Thyroid gland (tissue), 4 donors: ENCODE measurements at regions not wholly inside any gene's neighbourhood (a gene's known extent, or its start where the extent isn't known, plus 50 kb on each side); places are given as distances from the start of the nearest gene placed in this dataset.

Experiments
- DNase-seq, 2 donors: peaks; one replicate each; pipeline ENCODE4 v3.0.0-alpha.2; 2019
- H3K27ac ChIP-seq, 3 donors: fragments of 200-600 bp; sonication (generic); 1 replicate in 2 of 3; 2 replicates in 1 of 3; pipeline ENCODE4 v1.5.1; 2016 to 2019; ENCODE audit warnings: mild to moderate bottlenecking in 1 of 3, moderate library complexity in 1 of 3
- H3K27me3 ChIP-seq: fragments of 200-600 bp; sonication (generic); one replicate; pipeline ENCODE4 v1.5.1; 2019
- H3K36me3 ChIP-seq, 2 donors: fragments of 200-600 bp; sonication (generic); one replicate each; pipeline ENCODE4 v1.5.1; 2016 to 2019
- H3K4me1 ChIP-seq, 2 donors: fragments of 200-600 bp; sonication (generic); one replicate each; pipeline ENCODE4 v1.5.1; 2017 to 2019
- H3K4me3 ChIP-seq, 3 donors: fragments of 200-600 bp; sonication (generic); replicated peaks in 1 of 3; 1 replicate in 2 of 3; 2 replicates in 1 of 3; pipeline ENCODE4 v1.5.1; 2016; ENCODE audit warnings: mild to moderate bottlenecking in 1 of 3
- H3K9me3 ChIP-seq: fragments of 200-600 bp; sonication (generic); one replicate; pipeline ENCODE4 v1.5.1; 2017
- CTCF ChIP-seq, 6 experiments: fragments of 200-600 bp in 3 of 6; fragments of 450-650 bp in 3 of 6; sonication (generic) in 3 of 6; IDR thresholded peaks; one replicate each; pipeline ENCODE4 v1.5.1; 2016 to 2019; ENCODE audit warnings: antibody characterized with exemption in 6 of 6, mild to moderate bottlenecking in 2 of 6, inconsistent platforms in 1 of 6, moderate library complexity in 1 of 6
- POLR2A ChIP-seq, 2 donors: fragments of 450-650 bp; IDR thresholded peaks; one replicate each; pipeline ENCODE4 v1.6.1; 2017; ENCODE audit warnings: antibody characterized with exemption in 2 of 2, mild to moderate bottlenecking in 2 of 2, moderate library complexity in 1 of 2
- WGBS, 2 donors: methylation state at CpG; one replicate each; pipeline ENCODE4 v1.1.5; 2017; 5-methylcytosine and 5-hydroxymethylcytosine counted together
- intact Hi-C: fragments of 100-400 bp; cut with DNase I; formaldehyde crosslinking; loops from one replicate; pipeline ENCODE4 v1.15.1; 2023

DNA sequence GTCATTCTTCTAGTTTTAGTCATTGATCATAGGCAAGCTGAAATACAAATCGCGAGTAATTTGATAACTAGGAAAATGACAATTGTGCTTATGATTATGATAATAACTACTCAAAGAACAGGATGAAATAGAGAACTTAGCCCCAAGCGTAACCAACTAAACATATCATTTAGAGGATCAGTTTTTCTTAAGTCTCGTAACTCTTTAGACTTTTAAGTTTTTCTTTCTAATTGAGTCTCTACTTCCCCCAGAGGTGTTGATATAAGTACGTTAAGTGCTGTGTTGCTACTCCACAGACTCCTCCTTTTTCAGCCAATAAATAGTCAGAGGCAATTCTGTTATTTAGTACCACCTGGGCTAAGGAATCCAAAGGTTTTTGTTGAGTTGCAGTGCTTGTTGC is 96.3 kb downstream of the NHLRC3 start:
- Histone ChIP-seq H3K27ac (no peak overlapping the region), H3K4me1 (no peaks in the 10 kb centered on the region), H3K4me3 (no peak overlapping the region), H3K27me3 (no peaks in the 10 kb centered on the region), H3K36me3 (no peaks in the 10 kb centered on the region), H3K9me3 (no peaks in the 10 kb centered on the region)
- intact Hi-C loops = no loop called here
- TF ChIP-seq CTCF (IDR thresholded peaks at IDR 0.05) (no peak), POLR2A (IDR thresholded peaks at IDR 0.05) (no peak)
- DNase-seq = no peak
- 66 to 79% methylated on average over 5 of the region's 5 CpGs for WGBS, 2 donors

DNA sequence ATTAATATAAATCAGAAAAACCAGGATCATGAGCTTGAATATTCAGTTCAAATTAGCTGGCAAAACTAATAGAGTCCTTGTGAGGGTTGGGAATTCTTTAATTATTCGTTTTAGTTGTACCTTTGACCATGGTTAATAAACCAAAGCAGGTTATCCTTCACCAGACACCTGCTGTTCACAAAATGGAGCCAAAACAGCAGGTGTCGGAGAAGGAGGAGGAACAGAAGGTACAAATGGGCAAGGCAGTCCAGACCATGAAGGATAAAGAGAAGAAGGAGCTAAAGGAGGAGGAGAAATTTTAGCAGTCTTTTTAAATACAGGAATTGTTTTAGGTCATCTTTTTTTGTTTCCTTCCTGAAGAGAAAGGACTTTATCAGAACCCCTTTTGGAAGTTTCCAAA is 106.1 kb downstream of the NHLRC3 start:
- no peaks in the 10 kb centered on the region for H3K9me3 ChIP-seq
- no peaks in the 10 kb centered on the region for H3K27me3 ChIP-seq
- H3K36me3 ChIP-seq = no peaks in the 10 kb centered on the region
- DNase-seq = no peak
- H3K4me1 ChIP-seq = no peaks in the 10 kb centered on the region
- H3K27ac ChIP-seq = no peak overlapping the region
- no peak overlapping the region for H3K4me3 ChIP-seq
- intact Hi-C loops = no loop called here
- TF ChIP-seq CTCF (IDR thresholded peaks at IDR 0.05) = no peak
- no peak for TF ChIP-seq POLR2A (IDR thresholded peaks at IDR 0.05)
- WGBS, 2 donors = 62 to 63% methylated on average over 2 of the region's 2 CpGs

DNA sequence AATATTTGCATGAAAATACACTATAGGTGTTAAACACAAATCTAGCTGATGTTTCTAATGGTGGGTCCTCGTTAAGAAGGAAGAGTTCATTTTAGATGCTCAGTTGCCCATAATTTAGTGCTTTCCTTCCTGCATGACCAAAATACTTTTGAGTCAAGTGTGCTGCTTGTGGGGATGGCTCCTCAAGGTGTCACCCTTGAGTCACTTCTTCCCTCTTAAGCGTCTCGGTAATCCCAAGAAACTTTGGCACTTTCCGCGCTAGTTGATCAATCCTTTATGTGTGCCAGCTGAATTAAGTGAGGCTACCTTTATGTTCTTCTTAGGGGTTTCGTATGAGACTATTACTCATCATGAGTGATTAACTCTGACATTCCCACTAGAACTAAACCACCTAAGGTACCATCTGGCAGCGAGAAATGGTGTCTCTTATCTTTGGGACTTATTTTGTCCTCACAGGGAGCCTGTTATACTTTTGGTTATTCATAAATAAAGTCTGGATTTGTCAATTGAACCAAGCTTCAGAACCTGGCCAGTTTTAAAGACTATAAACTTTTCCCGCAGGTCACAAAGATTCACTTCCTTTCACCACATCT is 106.8 kb downstream of the NHLRC3 start:
- peak; percentile 45 to 47 for DNase-seq
- H3K27me3 ChIP-seq = no peaks in the 10 kb centered on the region
- intact Hi-C loops = no loop called here
- H3K27ac ChIP-seq = no peak overlapping the region
- H3K9me3 ChIP-seq = no peaks in the 10 kb centered on the region
- WGBS, 2 donors = 23 to 25% methylated on average over 8 of the region's 8 CpGs
- no peaks in the 10 kb centered on the region for H3K36me3 ChIP-seq
- TF ChIP-seq CTCF (IDR thresholded peaks at IDR 0.05) (peak in 5 of 6 experiments; percentile 41 to 73 (median 61)), POLR2A (IDR thresholded peaks at IDR 0.05) (no peak)
- H3K4me3 ChIP-seq = no peak overlapping the region
- H3K4me1 ChIP-seq = no peaks in the 10 kb centered on the region

DNA sequence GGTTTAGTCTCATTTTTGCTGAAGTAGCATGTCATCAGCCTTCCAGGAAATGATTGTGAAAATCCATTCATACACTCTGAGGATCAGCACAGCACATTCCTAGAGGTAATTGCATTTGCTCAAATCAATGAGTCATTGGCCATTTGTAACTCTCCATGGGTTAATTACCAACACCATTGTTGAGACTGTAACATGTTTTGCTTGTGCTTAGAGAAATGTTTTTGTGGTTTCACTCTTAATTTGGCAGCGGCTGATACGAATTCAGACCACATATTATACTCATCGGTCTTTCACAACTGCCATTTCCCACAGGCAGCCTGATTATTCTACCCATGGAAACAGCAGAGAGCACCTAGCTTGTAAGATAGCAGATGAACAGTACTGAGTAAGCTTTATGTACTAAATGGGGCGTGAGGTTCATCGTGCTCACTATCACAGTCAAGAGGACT is 110.3 kb downstream of the NHLRC3 start:
- Histone ChIP-seq H3K36me3 (no peaks in the 10 kb centered on the region), H3K27ac (no peak overlapping the region), H3K9me3 (no peaks in the 10 kb centered on the region), H3K27me3 (no peaks in the 10 kb centered on the region), H3K4me1 (no peaks in the 10 kb centered on the region), H3K4me3 (no peak overlapping the region)
- TF ChIP-seq POLR2A (IDR thresholded peaks at IDR 0.05) (no peak), CTCF (IDR thresholded peaks at IDR 0.05) (no peak)
- no peak for DNase-seq
- 70 to 81% methylated on average over 5 of the region's 5 CpGs for WGBS, 2 donors
- intact Hi-C loops = no loop called here

DNA sequence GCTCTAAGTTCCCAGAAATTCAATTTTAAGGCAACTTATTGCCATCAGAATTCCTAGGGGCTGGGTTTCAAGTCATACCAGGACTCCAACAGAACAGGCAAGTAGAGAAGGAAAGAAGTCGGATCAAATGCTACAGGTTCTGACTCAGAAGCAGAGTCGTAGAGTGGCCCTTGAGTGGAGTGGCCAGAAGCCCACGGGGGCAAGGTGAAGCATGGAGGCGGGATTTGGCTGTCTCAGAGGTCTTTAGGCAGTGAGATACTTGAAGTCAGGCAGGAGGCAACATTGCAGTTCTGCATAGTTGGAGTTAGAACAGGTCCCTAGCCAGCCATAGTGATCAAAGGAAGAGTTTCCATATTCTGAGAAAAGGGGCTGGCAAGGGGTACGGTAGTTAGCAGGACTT is 111.6 kb downstream of the NHLRC3 start:
- no peaks in the 10 kb centered on the region for H3K4me1 ChIP-seq
- TF ChIP-seq CTCF (IDR thresholded peaks at IDR 0.05) = no peak
- TF ChIP-seq POLR2A (IDR thresholded peaks at IDR 0.05) = no peak
- H3K9me3 ChIP-seq = no peaks in the 10 kb centered on the region
- 39 to 42% methylated on average over 5 of the region's 5 CpGs for WGBS, 2 donors
- H3K27me3 ChIP-seq = no peaks in the 10 kb centered on the region
- peak; percentile 80 to 81 for DNase-seq
- no peak overlapping the region for H3K27ac ChIP-seq
- intact Hi-C loops = no loop called here
- H3K4me3 ChIP-seq = no peak overlapping the region
- no peaks in the 10 kb centered on the region for H3K36me3 ChIP-seq
